ENCODE measurements at regions not wholly inside any gene's neighbourhood (a gene's known extent, or its start where the extent isn't known, plus 50 kb on each side); places are given as distances from the start of the nearest gene placed in this dataset.

- Histone ChIP-seq H2BK5ac (ENCODE audit: low read depth, low read length) (no peak overlapping the region), H3K14ac (ENCODE audit: insufficient read length) (no peak overlapping the region), H2BK12ac (ENCODE audit: low read depth, low read length) (no peak overlapping the region), H4K91ac (replicated peaks; ENCODE audit: insufficient read length, low read length) (no peak overlapping the region), H2BK120ac (replicated peaks; ENCODE audit: low read depth, low read length) (no peak overlapping the region), H3K18ac (ENCODE audit: extremely low read depth, low read length) (no peak overlapping the region), H2AFZ (ENCODE audit: low read length) (no peak overlapping the region), H2BK20ac (ENCODE audit: low read length) (no peak overlapping the region), H3K9ac (replicated peaks in 1 of 4; ENCODE audit: extremely low read depth in 1 of 4, low read depth in 3 of 4, low read length in 3 of 4) (no peak overlapping the region), H3K9me3 (ENCODE audit: insufficient read depth in 2 of 2, low read depth in 1 of 2, low read length in 1 of 2) (no peaks in the 10 kb centered on the region), H3K27ac (ENCODE audit: low read depth, low read length) (no peak overlapping the region), H4K5ac (ENCODE audit: insufficient read length, low read depth, low read length) (no peak overlapping the region), H3K56ac (replicated peaks; ENCODE audit: insufficient read length, low read depth, low read length) (no peak overlapping the region), H3K27me3 (replicated peaks in 1 of 4; ENCODE audit: control insufficient read depth in 3 of 4, extremely low read depth in 1 of 4, insufficient read depth in 3 of 4, low read length in 3 of 4) (no peaks in the 10 kb centered on the region), H2AK5ac (ENCODE audit: low read depth, low read length) (no peak overlapping the region), H3K36me3 (ENCODE audit: control insufficient read depth in 2 of 4, insufficient read depth in 4 of 4, low read length in 3 of 4) (no peaks in the 10 kb centered on the region), H3K4ac (replicated peaks; ENCODE audit: insufficient read length, low read depth, low read length) (no peak overlapping the region), H3K79me1 (ENCODE audit: low read depth, low read length) (no peaks in the 10 kb centered on the region; the same call in 1 of the 2 replicates), H4K8ac (ENCODE audit: extremely low read depth, insufficient read depth, low read length) (no peak overlapping the region), H4K20me1 (replicated peaks in 1 of 2; ENCODE audit: control insufficient read depth in 1 of 2, insufficient read depth in 2 of 2, low read length in 2 of 2) (no peaks in the 10 kb centered on the region), H3K23ac (ENCODE audit: insufficient read length) (no peak overlapping the region), H2BK15ac (ENCODE audit: low read length) (no peak overlapping the region), H3K4me1 (replicated peaks in 1 of 4; ENCODE audit: control insufficient read depth in 3 of 4, insufficient read depth in 4 of 4, low read length in 3 of 4) (0 out of 7 replicates have a peak, but pooled peaks cover 0 to 3% (median under 1%) of the 10 kb centered on the region in 4 experiments), H3K79me2 (ENCODE audit: control insufficient read depth in 1 of 2, insufficient read depth in 2 of 2, low read length in 2 of 2) (no peaks in the 10 kb centered on the region), H3K4me2 (ENCODE audit: insufficient read depth in 1 of 2, low read depth in 2 of 2, low read length in 2 of 2) (no peak overlapping the region), H3K23me2 (ENCODE audit: low read depth, low read length) (no peaks in the 10 kb centered on the region), H3K4me3 (ENCODE audit: extremely low read depth in 1 of 4, insufficient read depth in 2 of 4, low read depth in 3 of 4, low read length in 4 of 4) (no peak overlapping the region)
- WGBS, 2 experiments (ENCODE audit: extremely low coverage in 1 of 2, insufficient coverage in 1 of 2, insufficient read length in 1 of 2, insufficient replicate concordance in 2 of 2, low coverage in 1 of 2, low lambda C conversion rate in 2 of 2, missing lambda C conversion rate in 1 of 2) = 91% methylated on average over 3 of the region's 3 CpGs; no CpG with 5 or more reads in 1 of the 2 experiments
- POLR2A ChIA-PET (ENCODE audit: partially characterized antibody) = no interaction called here
- CTCF ChIA-PET (ENCODE audit: partially characterized antibody) = interaction anchor here (0.9 to 1.0 kb wide), 2 partner anchors 9 to 13 kb away, joined by 3 read pairs; no protein-coding TSS in a partner anchor
- FAIRE-seq = no peak
- DNase-seq (ENCODE audit: low read depth in 1 of 2, low spot score in 2 of 2) = no peak
- TF ChIP-seq, protein P1, sequence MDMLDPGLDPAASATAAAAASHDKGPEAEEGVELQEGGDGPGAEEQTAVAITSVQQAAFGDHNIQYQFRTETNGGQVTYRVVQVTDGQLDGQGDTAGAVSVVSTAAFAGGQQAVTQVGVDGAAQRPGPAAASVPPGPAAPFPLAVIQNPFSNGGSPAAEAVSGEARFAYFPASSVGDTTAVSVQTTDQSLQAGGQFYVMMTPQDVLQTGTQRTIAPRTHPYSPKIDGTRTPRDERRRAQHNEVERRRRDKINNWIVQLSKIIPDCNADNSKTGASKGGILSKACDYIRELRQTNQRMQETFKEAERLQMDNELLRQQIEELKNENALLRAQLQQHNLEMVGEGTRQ (IDR thresholded peaks at IDR 0.05; ENCODE audit: low read length) = no peak
- TF ChIP-seq CBX5 (IDR thresholded peaks at IDR 0.05; ENCODE audit: low read depth, low read length) (no peak), CREB1 (IDR thresholded peaks at IDR 0.05) (no peak), CHD1 (IDR thresholded peaks at IDR 0.05; ENCODE audit: low read depth, low read length) (no peak)
These were observed 206.3 kb upstream of the S1PR3 start for GRCh38 chr9:88784960-88785359.

Data from H1 (cell line).